ENCODE measurements at regions not wholly inside any gene's neighbourhood (a gene's known extent, or its start where the extent isn't known, plus 50 kb on each side); places are given as distances from the start of the nearest gene placed in this dataset.
"Not testable (repeated sequence)": the region's sequence is repeated elsewhere in the genome, so short reads cannot be mapped to it uniquely, and the experiment has no call there.

DNA sequence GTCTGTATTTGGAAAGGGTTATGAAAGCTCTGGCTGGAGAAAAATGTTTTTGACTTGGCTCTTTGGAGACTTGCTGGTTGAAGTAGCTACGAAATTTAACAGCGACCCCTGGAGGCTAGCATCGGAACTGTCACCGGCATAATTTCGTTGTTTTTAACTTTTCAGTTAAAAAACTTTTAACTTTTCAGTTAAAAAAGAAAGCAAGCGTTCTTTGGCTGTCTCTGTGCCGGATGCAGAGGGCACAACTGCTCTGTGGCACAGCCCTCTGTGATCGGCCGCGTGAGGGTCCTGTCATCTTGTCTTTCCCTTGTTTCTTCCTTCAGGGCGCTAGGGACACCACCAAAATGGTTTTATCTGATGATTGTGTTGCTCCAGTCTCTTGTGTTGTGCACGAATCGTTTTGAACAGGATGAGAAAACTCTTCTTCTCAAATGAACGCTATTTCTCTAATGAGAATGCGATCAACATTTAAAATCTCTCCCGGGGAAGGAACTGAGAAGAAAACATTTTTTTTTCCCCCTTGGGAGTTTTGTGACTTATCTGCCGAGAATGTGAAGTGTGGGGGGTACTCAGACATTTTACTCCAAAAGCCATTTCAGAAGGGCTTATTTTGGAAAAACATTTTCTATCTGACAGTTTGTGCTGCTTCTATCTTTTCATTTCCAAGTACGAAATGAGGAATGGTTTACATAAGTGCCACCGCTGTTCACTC, 57.1 kb downstream of the ADCYAP1 start:
- DNase-seq (ENCODE audit: low read depth), result peak; percentile 0

GRCh38 chr18:963276-963675, 58.6 kb downstream of the ADCYAP1 start:
- DNase-seq (ENCODE audit: low read depth), result no peak

GRCh38 chr18:965921-966758, 61.5 kb downstream of the ADCYAP1 start:
- no peak for DNase-seq (ENCODE audit: low read depth)

GRCh38 chr18:966759-967576, 62.3 kb downstream of the ADCYAP1 start:
- no peak for DNase-seq (ENCODE audit: low read depth)

GRCh38 chr18:968910-969309, 64.2 kb downstream of the ADCYAP1 start:
- not testable (repeated sequence) for DNase-seq (ENCODE audit: low read depth)

DNA sequence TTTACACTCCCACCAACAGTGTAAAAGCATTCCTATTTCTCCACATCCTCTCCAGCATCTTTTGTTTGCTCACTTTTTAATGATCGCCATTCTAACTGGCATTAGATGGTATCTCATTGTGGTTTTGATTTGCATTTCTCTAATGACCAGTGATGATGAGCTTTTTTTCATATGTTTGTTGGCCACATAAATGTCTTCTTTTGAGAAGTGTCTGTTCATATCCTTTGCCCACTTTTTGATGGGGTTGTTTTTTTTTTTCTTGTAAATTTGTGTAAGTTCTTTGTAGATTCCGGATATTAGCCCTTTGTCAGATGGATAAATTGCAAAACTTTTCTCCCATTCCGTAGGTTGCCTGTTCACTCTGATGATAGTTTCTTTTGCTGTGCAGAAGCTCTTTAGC, 64.6 kb downstream of the ADCYAP1 start:
- DNase-seq (ENCODE audit: low read depth), result not testable (repeated sequence)

GRCh38 chr18:974606-975005, 69.9 kb downstream of the ADCYAP1 start:
- not testable (repeated sequence) for DNase-seq (ENCODE audit: low read depth)

- DNase-seq (ENCODE audit: low read depth), result not testable (repeated sequence)
Measured at GRCh38 chr18:976393-977128, 71.9 kb downstream of the ADCYAP1 start.

GRCh38 chr18:977327-977726, 72.7 kb downstream of the ADCYAP1 start:
- not testable (repeated sequence) for DNase-seq (ENCODE audit: low read depth)

GRCh38 chr18:977732-978131, 73.1 kb downstream of the ADCYAP1 start:
- not testable (repeated sequence) for DNase-seq (ENCODE audit: low read depth)

DNA sequence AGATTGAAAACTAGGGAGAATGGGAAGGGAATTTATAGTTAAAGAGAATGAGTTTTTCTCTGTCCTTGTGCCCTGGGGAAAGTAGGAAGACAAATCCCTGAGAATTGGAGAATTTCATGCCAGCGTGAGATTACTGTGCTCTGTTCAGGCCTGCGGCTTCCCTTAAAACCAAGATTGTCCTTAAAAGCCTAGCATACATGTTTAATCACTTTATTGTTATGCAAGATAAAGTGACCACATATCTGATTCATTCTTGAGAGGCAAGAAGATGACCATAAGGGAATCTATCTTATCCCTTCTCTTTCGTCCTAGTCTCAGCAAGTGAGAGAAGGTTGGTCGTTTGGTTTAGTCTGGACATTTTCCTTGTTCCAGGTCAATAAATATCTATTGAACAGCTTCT, 75.9 kb downstream of the ADCYAP1 start:
- DNase-seq (ENCODE audit: low read depth), result no peak

GRCh38 chr18:984004-984403, 79.3 kb downstream of the ADCYAP1 start:
- DNase-seq (ENCODE audit: low read depth), result no peak

- no peak for DNase-seq (ENCODE audit: low read depth)
Measured at GRCh38 chr18:985212-985661, 80.6 kb downstream of the ADCYAP1 start.

GRCh38 chr18:986051-986450, 81.4 kb downstream of the ADCYAP1 start:
- DNase-seq (ENCODE audit: low read depth), result no peak

DNA sequence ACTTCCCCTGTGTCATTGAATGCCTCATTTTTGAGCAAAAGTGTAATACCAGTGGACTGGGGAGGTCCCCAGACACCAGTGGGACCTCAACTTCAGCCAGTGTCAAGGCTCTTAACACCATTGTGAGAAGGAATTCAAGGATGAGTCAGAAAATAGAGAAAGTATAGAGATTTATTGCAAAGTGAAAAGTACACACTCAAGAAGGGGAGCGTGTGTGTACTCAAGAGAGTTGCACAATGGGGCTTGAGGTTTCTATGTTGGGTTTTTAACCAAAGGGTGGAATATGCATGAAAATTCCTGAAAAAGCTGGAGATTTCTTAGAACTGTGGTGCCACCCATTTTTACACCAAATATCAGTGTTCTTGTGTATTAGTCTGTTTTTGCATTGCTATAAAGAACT, 81.9 kb downstream of the ADCYAP1 start:
- DNase-seq (ENCODE audit: low read depth), result no peak

GRCh38 chr18:987325-988186, 82.9 kb downstream of the ADCYAP1 start:
- DNase-seq (ENCODE audit: low read depth), result no peak

GRCh38 chr18:989425-989824, 84.8 kb downstream of the ADCYAP1 start:
- no peak for DNase-seq (ENCODE audit: low read depth)

DNA sequence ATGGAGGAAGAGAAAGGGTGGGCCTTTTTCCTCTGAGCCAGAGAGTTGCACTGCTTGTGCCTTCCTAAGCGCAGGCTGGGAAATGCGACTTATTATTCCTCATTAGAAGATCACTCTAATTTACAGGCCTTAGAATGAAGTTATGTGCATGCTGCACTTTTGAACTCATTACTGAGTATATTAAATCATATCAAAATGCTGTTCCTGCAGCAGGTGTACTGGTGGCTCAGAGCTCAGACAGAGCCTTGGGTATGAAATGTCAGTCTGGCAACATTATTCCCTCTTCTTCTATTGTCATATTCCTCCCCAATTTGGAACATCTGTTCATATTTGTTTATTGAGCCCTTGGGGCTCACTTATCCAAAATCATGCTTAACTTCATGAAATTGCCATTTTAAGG, 85.5 kb downstream of the ADCYAP1 start:
- DNase-seq (ENCODE audit: low read depth), result no peak

GRCh38 chr18:991441-991840, 86.8 kb downstream of the ADCYAP1 start:
- no peak for DNase-seq (ENCODE audit: low read depth)

GRCh38 chr18:993560-993959, 88.9 kb downstream of the ADCYAP1 start:
- no peak for DNase-seq (ENCODE audit: low read depth)

DNA sequence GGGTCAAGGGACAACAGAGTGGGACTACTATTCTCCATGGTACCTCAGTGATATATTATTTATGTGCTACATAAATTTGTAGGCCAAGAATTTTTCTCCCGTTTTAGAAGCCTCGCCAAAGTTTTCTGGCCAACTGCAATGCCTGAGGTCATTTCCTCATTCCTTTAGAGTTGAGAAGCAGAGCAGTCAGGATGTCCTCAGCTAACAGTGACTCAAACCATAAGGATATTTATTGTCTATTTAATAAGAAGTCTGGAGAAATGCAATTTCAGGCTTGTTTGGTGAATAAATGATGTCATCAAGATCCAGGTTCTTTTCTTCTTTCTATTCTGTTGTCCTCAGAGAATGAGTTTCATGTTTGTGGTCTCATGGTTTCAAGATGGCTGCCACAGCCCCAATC, 91.0 kb downstream of the ADCYAP1 start:
- no peak for DNase-seq (ENCODE audit: low read depth)

Measured in activated T-helper 1 cell treated with Interleukin-2 at 50 U/mL for 16 hours (primary cell).